Progenitor cell of endocrine pancreas (in vitro differentiated cells): ENCODE measurements at regions not wholly inside any gene's neighbourhood (a gene's known extent, or its start where the extent isn't known, plus 50 kb on each side); places are given as distances from the start of the nearest gene placed in this dataset.
"Not testable (repeated sequence)": the region's sequence is repeated elsewhere in the genome, so short reads cannot be mapped to it uniquely, and the experiment has no call there.

Experiments
- DNase-seq: peaks from one replicate; pipeline ENCODE4 v3.0.0; 2021; ENCODE audit warnings: low spot score; ENCODE audit not compliant: unreplicated experiment
- H3K27ac Mint-ChIP-seq: 2 replicates; pipeline ENCODE4 v1.8.0; 2021; ENCODE audit warnings: mild to moderate bottlenecking, moderate library complexity, mixed read lengths
- H3K27me3 Mint-ChIP-seq: 2 replicates; pipeline ENCODE4 v1.8.0; 2021; ENCODE audit warnings: mixed read lengths
- H3K36me3 Mint-ChIP-seq: 2 replicates; pipeline ENCODE4 v1.8.0; 2022; ENCODE audit warnings: mixed read lengths; ENCODE audit not compliant: insufficient read depth
- H3K4me1 Mint-ChIP-seq: 2 replicates; pipeline ENCODE4 v1.8.0; 2021; ENCODE audit warnings: low read depth, mixed read lengths
- H3K4me3 Mint-ChIP-seq: 2 replicates; pipeline ENCODE4 v1.8.0; 2021; ENCODE audit warnings: low read depth, mild to moderate bottlenecking, moderate library complexity, mixed read lengths
- H3K9me3 Mint-ChIP-seq: 2 replicates; pipeline ENCODE4 v1.8.0; 2021; ENCODE audit warnings: low read depth, mixed read lengths
- TF ChIP-seq, protein P1 (sequence below): fragments of 200-600 bp; sonication (generic); IDR thresholded peaks from one replicate; pipeline ENCODE4 v1.5.0; 2021; ENCODE audit warnings: antibody characterized with exemption, mild to moderate bottlenecking; ENCODE audit not compliant: unreplicated experiment

- no peaks in the 10 kb centered on the region for H3K36me3 Mint-ChIP-seq
- peaks cover 4% of the 10 kb centered on the region for H3K27me3 Mint-ChIP-seq
- H3K4me3 Mint-ChIP-seq, result no peak overlapping the region
- peaks cover under 1% of the 10 kb centered on the region for H3K4me1 Mint-ChIP-seq
- no peak overlapping the region for H3K27ac Mint-ChIP-seq
- DNase-seq, result no peak
- TF ChIP-seq, protein P1, sequence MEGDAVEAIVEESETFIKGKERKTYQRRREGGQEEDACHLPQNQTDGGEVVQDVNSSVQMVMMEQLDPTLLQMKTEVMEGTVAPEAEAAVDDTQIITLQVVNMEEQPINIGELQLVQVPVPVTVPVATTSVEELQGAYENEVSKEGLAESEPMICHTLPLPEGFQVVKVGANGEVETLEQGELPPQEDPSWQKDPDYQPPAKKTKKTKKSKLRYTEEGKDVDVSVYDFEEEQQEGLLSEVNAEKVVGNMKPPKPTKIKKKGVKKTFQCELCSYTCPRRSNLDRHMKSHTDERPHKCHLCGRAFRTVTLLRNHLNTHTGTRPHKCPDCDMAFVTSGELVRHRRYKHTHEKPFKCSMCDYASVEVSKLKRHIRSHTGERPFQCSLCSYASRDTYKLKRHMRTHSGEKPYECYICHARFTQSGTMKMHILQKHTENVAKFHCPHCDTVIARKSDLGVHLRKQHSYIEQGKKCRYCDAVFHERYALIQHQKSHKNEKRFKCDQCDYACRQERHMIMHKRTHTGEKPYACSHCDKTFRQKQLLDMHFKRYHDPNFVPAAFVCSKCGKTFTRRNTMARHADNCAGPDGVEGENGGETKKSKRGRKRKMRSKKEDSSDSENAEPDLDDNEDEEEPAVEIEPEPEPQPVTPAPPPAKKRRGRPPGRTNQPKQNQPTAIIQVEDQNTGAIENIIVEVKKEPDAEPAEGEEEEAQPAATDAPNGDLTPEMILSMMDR, result no peak
- peaks cover 7% of the 10 kb centered on the region for H3K9me3 Mint-ChIP-seq
Observed at GRCh38 chr7:112540839-112541577, 60.2 kb downstream of the LSMEM1 start.

DNA sequence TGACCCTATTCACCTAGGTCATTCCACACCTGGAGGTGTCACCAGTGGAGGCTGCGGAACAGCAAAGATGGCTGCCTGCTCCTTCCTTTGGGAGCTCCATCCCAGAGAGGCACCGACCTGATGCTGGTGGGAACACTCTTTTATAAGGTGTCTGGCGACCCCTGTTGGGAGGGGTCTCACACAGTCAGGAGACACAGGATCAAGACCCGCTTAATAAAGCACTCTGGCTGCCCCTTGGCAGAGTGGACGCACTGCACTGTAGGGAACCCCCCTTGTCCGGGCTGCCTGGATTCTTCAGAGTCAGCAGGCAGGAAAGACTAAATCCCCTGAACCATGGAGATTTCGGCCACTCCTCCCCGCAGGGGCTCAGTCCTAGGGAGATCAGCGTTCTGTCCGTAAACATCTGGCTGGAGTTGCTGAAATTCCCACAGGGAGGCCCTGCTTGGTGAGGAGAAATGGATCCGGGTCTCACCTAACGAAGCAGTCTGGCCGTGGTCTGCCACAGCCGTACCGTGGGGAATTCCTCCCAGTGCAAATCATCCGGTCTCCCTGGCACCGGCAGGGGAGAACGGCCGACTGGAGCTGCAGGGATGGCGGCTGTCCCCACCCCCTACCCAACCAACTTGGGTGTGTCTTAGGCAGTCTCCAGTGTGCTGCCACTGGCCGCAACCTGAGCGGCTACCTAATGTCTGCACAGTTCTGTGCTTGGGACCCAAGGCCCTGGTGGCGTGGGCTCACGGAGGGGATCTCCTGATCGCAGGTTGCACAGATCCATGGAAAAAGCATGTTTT is 66.1 kb downstream of the LSMEM1 start:
- DNase-seq, result no peak
- H3K36me3 Mint-ChIP-seq, result no peaks in the 10 kb centered on the region
- H3K9me3 Mint-ChIP-seq, result peaks cover 7% of the 10 kb centered on the region
- H3K27me3 Mint-ChIP-seq, result no peaks in the 10 kb centered on the region
- H3K27ac Mint-ChIP-seq, result no peak overlapping the region
- no peak overlapping the region for H3K4me3 Mint-ChIP-seq
- H3K4me1 Mint-ChIP-seq, result peaks cover 2% of the 10 kb centered on the region
- TF ChIP-seq, protein P1, result no peak

DNA sequence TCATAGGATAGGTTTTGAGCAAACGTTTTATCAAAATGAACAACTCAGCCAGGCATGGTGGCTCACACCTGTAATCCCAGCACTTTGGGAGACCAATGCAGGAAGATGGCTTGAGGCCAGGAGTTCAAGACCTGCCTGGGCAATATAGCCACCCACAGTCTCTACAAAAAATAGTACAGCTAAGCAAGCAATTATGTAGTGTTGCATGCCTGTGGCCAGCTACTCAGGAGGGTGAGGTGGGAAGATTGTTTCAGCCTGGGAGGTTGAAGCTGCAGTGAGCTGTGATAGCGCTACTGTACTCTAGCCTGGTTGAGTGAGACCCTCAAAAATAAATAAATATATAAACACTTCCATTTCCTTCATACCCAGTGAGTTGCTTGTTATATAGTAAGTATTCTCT is 67.1 kb downstream of the LSMEM1 start:
- no peak for DNase-seq
- no peaks in the 10 kb centered on the region for H3K27me3 Mint-ChIP-seq
- H3K27ac Mint-ChIP-seq, result no peak overlapping the region
- H3K4me3 Mint-ChIP-seq, result no peak overlapping the region
- H3K9me3 Mint-ChIP-seq, result peaks cover 7% of the 10 kb centered on the region
- H3K4me1 Mint-ChIP-seq, result peaks cover 2% of the 10 kb centered on the region
- no peaks in the 10 kb centered on the region for H3K36me3 Mint-ChIP-seq
- TF ChIP-seq, protein P1, result no peak

GRCh38 chr7:112550468-112551060 is 69.8 kb downstream of the LSMEM1 start:
- no peak overlapping the region for H3K27ac Mint-ChIP-seq
- no peak for DNase-seq
- TF ChIP-seq, protein P1, result peak; percentile 64
- H3K4me3 Mint-ChIP-seq, result no peak overlapping the region
- H3K36me3 Mint-ChIP-seq, result no peaks in the 10 kb centered on the region
- H3K4me1 Mint-ChIP-seq, result peaks cover 2% of the 10 kb centered on the region
- no peaks in the 10 kb centered on the region for H3K9me3 Mint-ChIP-seq
- H3K27me3 Mint-ChIP-seq, result no peaks in the 10 kb centered on the region

- H3K36me3 Mint-ChIP-seq, H3K9me3 Mint-ChIP-seq, DNase-seq, H3K4me3 Mint-ChIP-seq, H3K27me3 Mint-ChIP-seq, H3K27ac Mint-ChIP-seq, H3K4me1 Mint-ChIP-seq: not testable (repeated sequence)
Observed at GRCh38 chr7:112551521-112551920, 70.7 kb downstream of the LSMEM1 start.
